Liver (tissue), 2 donors: ENCODE measurements at regions not wholly inside any gene's neighbourhood (a gene's known extent, or its start where the extent isn't known, plus 50 kb on each side); places are given as distances from the start of the nearest gene placed in this dataset.

Source experiments
- ATF3 ChIP-seq: IDR thresholded peaks from 2 replicates; pipeline ENCODE4 v1.6.1; 2016; ENCODE audit warnings: antibody characterized with exemption
- MAX ChIP-seq: IDR thresholded peaks from 2 replicates; pipeline ENCODE4 v1.6.1; 2016; ENCODE audit warnings: antibody characterized with exemption
- RAD21 ChIP-seq, 2 donors: IDR thresholded peaks; 2 replicates each; pipeline ENCODE4 v1.6.1; 2016; ENCODE audit warnings: antibody characterized with exemption in 2 of 2, mild to moderate bottlenecking in 2 of 2
- donor health status: healthy.

- TF ChIP-seq MAX (no peak), RAD21 (IDR thresholded peaks at IDR 0.05) (no peak), ATF3 (no peak)
Observed at GRCh38 chr1:193626695-193627094, 440.3 kb upstream of the B3GALT2 start.
